Neural progenitor cell (in vitro differentiated cells): ENCODE measurements at regions not wholly inside any gene's neighbourhood (a gene's known extent, or its start where the extent isn't known, plus 50 kb on each side); places are given as distances from the start of the nearest gene placed in this dataset.
"Not testable (repeated sequence)": the region's sequence is repeated elsewhere in the genome, so short reads cannot be mapped to it uniquely, and the experiment has no call there.

Source experiments
- CTCF ChIP-seq: fragments of 200-600 bp; sonication (generic); IDR thresholded peaks from 2 replicates; pipeline ENCODE4 v1.5.1; 2017; ENCODE audit warnings: antibody characterized with exemption, mild to moderate bottlenecking
- EZH2phosphoT487 ChIP-seq: fragments of 200-600 bp; sonication (generic); IDR thresholded peaks from 2 replicates; pipeline ENCODE4 v1.6.1; 2017; ENCODE audit warnings: antibody characterized with exemption

GRCh38 chrX:151066373-151066772 is 83.2 kb downstream of the HMGB3 start:
- TF ChIP-seq CTCF, EZH2phosphoT487: not testable (repeated sequence)
